GM18508 (cell line): ENCODE measurements at regions not wholly inside any gene's neighbourhood (a gene's known extent, or its start where the extent isn't known, plus 50 kb on each side); places are given as distances from the start of the nearest gene placed in this dataset.

Experiments used
- ATAC-seq: cut with Tn5 transposase; IDR thresholded peaks from one replicate; pipeline ENCODE4 v1.9.1; 2021; ENCODE audit warnings: moderate number of reproducible peaks; ENCODE audit not compliant: insufficient read depth, unreplicated experiment

DNA sequence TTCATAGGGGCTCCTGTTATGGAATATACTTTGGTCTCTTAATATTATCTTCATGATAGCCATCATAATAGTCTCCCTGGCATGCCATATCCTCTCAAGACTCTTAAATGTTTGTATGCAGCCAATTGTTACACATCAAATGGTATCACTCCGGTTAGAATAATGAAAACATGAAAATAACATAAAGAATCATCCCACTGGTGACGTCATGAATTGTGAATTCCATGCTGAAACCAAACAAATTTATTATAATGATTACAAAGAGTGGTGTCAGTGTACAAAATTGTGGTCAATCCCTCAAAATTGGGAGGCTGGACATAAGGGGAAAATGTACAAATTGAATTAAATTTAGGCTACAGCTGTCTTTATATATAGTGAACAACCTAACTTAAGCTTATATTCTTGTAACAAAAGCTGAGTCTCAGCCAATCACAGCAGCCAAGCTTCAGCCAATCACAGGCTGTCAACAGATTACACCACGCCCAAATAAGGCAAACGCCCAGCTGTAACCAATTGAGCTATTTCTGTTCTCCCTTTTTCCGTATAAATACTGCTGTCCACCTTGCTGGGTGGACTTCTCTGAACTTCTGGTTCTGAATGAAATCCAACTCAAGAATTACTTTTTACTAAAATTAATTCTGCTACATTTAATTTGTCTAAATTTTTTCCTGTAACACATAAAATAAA is 156.1 kb downstream of the CHD9NB start:
- ATAC-seq = no peak

DNA sequence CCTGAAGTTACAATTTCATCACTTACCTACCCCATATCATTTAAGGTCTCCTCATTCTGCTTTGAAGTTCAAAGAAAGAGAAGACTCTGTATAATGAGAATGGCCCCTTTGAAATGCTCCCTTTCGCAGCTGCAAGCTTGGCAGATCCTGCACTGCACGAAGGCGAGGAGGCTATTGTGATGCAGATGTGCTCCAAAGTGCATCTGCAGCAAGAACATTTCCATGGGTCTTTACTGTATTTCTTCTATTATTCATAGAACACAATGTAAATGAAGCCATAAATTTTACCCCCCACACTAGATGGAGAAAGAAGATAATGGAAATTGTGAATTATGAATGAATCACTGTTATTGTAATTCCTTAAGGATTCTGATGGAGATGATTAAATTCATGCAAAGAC is 178.7 kb downstream of the CHD9NB start:
- no peak for ATAC-seq

DNA sequence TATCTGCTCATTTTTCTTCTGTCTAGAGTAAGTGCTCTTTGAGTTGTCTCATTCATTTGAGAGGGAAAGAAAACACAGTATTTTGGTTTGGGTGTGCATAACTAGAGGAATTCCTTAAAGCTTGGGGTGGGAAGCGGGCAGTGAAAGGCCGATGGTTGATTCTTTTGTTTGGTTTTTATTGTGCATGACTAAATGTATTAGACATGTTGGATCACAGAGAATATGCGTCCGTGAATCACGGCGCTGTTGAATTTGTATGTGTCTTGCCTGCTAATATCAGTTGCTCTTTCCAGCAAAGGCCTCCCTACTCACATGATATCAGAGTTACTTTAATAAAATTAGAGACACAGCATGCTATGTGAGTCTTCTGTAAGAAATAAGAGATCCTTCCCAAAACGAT is 180.0 kb downstream of the CHD9NB start:
- no peak for ATAC-seq

DNA sequence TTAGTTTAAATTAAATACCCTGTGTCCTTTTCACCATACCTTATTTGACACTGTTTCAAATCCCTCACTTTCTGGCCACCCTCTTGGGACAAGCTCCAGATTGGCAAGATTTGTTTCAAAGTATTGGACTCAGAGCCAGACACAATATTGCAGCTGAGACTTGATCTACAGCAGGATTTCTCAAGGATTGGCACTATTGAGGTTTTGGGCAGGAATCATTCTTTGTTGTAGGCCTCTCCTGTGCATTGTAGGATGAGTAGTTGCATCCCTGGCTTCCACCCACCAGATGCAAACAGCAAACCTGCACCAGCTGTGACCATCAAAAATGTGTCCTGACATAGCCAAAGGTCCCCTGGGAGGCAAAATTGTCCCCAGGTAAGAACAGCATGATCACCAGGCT is 181.2 kb downstream of the CHD9NB start:
- no peak for ATAC-seq

DNA sequence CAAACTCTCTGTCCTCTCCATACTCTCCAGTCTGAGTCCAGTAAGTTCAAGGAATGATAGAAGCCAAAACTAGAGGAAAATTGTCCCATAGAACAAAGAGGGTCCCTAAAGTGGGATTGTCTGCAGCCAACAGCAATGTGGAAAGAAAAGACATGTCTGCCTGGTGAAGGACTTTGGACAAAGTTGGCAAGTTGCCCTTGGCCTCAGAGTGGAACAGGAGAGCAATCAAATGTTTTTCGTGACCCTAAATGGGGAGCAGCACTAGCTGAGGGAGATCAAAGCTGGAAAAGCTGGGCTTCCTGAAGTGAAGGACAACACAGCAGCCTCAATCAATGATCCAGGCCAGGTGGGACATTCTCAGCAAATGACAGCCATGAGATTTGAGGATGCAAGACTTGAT is 183.5 kb downstream of the CHD9NB start:
- no peak for ATAC-seq

DNA sequence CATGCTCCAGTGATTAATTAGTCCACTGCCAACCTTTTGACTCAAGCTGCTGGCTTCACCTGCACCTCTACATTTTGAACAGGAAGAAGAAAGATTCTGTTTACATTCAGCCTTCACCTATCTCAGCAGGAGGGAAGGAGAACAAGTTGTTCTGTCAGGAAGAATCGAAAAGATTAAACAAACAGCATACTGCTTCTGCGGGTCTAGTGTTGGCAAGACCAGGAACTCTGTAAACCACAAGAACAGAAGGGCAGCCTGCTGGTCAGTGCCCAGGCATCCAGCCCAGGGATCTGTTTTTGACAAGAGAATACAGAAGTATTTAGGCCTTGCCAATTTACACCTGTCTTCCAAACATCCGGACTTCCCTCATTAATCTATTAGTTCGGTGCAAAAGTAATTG is 189.7 kb downstream of the CHD9NB start:
- no peak for ATAC-seq

DNA sequence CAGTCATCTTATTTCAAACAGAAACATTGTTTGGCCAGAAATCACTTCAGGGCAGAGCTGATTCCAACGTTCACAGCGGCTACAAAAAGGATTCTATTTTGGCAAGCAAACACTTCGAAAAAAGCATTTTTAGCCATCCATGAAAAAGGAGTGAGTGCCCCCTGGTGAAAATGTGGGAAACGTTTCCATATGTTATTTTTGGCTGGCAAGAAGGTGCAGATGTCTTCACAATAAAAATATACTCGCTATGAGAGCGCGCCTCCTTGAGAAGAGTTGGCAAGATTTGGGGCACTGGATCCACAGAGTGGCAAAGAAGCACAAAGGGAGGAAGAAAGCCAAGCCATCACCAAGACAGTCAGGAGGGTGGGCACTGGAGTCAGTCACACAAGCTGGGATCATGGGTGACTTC is 191.1 kb downstream of the CHD9NB start:
- ATAC-seq = no peak

DNA sequence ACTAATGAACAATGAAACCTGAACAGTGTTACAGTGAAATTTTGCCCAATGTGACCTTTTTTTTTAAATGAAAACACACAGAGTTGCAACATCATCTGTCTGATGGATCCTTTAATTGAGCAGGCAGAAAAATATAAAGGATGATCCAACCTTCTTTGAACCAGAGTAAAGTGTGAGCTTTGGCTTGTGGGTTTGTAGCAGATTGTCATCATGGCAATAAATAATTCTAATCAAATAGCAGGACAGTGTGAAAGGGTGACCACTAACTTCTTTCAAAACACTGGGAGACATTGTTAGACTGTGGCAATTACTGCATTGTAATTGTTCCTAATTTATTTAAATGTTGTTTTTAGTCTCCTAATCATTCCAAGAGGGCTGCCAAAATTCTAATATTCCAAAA is 197.2 kb downstream of the CHD9NB start:
- no peak for ATAC-seq

DNA sequence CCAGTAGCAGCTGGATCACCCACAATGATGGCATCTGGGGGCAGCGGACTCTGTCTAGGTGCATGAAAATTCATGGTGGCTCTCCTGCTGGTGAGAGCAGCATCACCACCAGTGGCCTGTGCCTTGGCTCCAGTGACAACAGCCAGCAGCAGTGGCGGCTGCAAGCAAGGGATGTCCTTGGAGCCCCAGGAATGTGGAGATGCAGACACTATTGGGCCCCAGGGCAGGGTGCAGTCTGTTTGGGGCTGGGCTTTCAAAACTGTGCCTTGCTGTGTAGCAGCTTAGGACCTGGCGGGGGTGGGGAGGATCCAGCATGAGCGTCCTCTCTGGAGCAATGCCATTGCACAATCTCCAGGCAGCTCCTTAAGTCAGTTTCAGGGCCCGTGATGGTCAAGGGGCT is 199.7 kb downstream of the CHD9NB start:
- ATAC-seq = no peak

DNA sequence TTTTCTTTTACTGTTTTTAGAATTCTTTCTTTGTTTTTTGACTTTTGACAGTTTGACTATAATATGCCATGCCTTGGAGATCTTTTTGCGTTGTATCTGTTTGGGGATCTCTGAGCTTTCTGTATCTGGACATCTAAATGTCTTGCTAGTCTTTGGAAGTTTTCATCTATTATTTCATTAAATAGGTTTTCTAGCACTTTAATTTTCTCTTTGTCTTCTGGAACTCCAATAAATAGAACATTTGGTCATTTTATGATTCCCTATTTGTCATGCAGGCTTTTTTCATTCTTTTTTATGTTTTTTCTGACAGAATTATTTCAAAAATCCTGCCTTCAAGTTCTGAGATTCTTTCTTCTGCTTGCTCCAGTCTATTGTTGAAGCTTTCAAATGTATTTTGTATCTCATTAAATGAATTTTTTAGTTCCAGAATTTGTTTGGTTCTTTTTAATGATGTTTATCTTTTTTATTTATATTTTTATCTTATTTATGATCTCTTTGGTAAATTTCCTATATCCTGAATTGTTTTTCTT is 201.4 kb downstream of the CHD9NB start:
- ATAC-seq = no peak

DNA sequence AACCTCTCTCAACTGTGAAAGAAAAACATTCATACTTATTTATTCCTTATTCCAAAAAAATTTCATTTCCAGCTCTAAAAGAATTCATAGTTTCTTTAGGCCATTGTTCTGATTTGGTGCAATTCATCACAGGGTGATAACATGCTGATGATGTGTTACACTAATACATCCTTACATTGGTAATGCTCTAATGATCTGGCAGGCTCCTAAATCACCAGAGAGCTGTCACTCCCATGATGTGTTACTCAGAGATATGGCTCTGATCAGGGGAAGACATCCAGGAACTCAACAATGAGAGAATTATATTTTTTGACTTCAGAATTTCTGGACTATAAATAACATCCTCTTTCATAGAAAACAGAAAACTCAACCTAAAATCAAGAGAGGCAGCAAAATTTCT is 209.3 kb downstream of the CHD9NB start:
- no peak for ATAC-seq

DNA sequence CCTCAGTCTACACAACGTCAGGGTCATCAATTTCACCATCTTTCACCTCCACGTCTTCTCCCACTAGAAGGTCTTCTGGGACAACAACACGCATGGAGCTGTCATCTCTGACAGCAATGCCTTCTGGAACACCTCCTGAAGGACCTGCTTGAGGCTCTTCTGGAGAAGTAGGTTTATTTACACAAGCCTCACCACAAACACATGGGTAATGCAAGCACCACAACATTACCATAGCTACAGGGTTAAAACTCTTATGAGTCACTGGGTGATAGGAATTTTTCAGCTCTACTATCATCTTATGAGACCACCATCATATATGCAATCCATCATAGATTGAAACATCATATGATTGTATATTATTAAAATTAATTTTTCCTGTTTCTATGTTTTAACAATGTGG is 215.4 kb downstream of the CHD9NB start:
- ATAC-seq = no peak

DNA sequence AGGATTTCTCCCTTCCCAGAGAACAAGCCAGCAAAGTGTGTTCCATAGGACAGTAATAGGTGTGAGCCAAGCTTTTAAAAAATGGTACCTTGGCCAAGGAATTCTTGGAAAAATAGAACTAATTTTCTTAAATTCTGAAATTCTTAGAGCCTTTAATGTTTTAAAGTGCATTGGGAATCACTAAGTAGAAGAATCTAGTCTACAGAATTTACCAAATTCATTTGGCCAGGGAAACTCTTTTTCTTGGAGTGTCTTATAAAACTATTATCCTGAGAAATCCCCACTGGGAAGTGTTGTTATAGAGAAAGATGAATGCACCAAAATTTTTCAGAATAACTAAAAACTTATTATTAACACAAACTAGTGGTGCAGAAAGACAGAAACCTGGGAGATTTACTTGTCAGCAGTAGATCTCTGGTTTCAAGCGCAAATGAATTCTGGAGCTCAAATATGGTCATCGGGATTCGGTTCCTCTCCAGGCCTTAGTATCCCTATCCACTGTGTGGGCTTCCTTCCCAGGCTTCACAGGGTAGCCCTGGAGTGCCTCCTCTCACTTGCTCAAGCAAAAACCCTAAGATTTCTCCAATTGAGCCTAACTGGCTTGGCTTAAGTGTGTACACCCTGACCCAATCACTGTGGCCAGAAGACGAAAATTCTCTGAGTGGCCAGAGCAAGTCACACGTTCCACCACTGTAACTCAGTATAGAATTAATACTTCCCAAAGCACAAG is 217.8 kb downstream of the CHD9NB start:
- no peak for ATAC-seq

DNA sequence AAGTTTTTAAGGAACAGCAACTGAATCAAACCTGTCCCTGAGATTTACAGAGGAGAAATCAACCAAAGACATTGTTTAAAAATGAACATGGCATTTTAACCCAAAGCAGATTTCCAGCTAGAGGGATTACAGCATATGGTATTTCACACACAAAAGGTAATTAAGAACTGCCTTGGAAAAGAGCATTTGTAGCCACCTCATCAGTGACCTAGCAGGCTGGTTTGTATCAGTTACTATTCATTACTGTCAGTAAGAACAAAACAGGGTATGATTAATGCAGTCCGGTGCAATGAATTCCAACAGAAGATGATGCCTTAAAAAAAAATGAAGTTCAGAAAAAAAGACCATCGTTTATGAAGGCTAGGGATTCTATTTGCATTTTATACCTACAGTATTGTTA is 219.9 kb downstream of the CHD9NB start:
- no peak for ATAC-seq

DNA sequence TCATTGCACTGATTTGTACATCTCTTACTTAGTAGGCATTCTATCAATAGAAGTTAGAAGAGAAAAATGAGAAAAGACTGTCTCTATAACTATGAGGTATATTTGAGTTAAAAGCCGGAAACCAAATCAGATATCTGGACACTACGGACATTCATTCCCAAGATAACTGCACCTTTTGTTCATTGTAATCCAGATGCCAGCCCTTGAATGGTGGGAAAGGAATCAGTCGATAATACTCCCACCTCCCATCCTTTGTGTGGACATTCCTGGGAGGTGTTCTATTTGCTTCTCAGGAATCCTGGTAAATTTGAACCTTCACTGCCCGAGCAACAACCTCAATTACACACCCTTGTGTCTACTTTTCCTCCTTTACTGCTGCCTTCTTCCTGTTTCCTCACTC is 225.2 kb downstream of the CHD9NB start:
- ATAC-seq = no peak

DNA sequence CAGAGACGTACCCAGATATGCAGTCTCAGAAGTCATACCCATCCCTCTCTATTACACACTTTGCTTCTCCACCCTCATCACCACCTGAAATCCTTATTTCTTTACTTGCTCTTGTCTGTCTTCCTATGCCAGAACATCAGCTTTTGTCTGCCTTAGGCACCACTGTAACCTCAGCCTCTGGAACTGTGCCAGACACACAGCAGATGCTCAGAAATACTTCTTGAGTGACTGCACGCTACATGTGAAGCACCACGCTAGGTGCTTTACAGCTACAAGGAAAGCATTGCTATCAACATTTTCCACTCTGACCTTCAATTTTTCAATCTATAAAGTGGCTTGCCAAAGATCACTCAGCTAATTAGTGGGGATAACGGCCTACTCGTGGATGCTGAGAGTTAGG is 226.8 kb downstream of the CHD9NB start:
- ATAC-seq = no peak

DNA sequence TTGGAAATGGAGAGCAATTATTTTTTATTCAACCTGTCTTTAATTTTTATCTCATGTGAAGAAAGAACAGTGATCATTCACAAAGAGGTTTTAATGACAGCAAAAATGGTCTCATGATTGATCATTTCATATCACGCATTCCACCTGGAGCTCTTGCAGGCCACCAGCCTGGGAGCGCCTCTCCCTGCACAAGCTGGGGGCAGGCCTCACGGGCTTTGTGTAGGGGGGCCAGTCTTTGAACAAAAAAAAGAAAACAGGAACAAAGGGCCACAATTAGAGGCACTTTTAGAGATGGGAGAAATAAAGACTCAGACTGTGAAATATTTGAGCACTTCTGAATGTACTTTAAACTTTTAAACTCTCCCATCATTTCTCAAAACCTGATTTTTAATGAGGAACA is 232.9 kb downstream of the CHD9NB start:
- ATAC-seq = no peak

DNA sequence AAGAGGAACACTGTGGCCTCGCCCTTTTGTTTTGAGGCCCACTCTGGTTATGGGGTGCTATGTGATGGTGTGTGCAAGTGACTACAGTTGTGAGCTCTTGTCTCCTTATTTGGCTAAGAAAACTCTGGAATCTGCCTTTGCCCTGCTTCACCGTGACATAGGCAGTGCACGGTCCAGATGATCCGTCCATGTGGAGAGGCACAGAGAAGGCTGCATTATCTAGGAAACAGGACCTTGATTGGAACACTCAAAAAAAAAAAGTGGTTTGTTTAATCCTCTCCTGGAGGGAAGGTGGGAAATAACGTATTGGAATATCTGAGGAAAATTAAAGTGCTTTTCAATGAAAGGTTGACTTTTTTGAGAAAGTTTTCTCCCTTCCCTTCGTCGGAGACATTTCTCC is 233.3 kb downstream of the CHD9NB start:
- ATAC-seq = no peak

DNA sequence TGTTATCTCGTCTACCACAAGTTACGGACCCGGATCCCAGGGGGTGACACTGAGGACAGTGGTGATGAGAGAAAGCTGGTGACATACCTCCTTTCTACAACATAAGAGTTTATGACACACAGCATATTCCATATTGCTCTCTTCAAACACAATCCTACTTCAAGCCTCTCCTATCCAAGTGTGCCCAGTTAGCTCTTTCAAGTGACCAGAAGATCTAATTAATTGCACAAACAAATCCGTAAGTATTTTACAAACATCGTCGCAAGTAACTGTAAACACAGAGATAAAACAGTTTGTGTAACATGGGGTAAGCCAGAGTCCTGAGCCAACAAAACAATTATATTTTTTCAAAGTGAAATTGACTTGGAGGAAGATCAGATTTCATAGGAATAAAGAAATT is 235.0 kb downstream of the CHD9NB start:
- no peak for ATAC-seq

DNA sequence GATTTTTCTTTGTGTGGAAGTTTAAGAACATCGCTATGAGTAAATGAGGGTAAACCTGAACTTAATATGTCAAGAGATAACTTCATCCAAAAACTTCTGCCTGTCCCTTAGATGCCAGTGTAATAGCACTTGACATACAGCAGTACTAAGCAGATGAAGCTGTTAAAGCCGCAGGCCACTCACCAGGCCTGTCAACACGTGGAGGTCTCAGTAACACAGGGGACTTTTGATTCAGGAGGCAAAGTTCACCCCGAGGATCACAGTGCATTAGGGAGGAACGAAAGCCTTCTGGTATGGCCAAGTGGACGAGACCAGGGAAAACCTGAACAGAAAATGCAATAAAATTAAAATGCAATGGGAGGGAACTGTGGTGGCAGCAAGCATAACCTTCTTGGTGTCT is 235.7 kb downstream of the CHD9NB start:
- no peak for ATAC-seq

DNA sequence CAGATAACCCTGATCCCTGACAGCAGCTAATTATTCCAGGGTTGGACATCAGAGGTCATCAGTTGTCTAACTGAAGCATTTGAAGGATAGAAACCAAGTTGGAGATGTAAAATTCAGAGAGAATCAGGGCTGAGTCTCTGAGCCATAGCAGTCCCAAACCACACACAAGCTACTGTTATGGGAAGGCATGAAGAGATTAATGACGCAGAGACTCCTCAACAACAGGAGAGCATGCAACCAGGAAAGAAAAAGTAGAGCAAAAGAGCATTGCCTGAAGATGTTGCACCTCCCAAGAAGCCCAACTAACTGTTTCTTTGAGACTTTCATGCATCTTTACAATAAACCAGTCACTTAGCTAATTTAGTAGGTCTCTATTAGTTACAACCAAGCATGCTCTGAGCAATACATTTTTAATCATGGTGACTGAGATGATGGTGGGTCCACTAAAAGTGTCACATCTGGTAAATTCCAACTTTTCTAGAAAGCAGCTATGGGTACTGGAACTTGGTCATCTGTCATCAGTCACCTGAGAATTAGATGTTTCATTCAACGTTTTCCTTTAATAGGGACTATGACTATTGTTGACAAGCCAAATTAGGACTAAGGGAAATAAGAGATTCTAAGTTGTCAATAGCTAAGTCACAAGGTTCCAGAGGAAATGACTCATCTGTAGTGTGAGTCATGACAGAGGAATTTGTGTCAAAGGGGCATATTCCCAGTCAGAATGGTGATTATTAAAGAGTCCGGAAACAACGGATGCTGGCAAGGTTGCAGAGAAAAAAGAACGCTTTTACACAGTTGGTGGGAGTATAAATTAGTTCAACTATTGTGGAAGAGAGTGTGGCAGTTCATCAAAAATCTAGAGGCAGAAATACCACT is 239.8 kb downstream of the CHD9NB start:
- no peak for ATAC-seq
